ENCODE measurements at regions not wholly inside any gene's neighbourhood (a gene's known extent, or its start where the extent isn't known, plus 50 kb on each side); places are given as distances from the start of the nearest gene placed in this dataset.

GRCh38 chr12:28938581-28939235, 210.4 kb upstream of the FAR2 start:
- TF ChIP-seq CTCF (conservative IDR thresholded peaks at IDR 0.05; ENCODE audit: low read depth, low read length) (no peak), EZH2 (IDR thresholded peaks at IDR 0.05; ENCODE audit: low read length, unreplicated experiment) (no peak)

Data from PC-3 (cell line).